ENCODE measurements at regions not wholly inside any gene's neighbourhood (a gene's known extent, or its start where the extent isn't known, plus 50 kb on each side); places are given as distances from the start of the nearest gene placed in this dataset.

DNA sequence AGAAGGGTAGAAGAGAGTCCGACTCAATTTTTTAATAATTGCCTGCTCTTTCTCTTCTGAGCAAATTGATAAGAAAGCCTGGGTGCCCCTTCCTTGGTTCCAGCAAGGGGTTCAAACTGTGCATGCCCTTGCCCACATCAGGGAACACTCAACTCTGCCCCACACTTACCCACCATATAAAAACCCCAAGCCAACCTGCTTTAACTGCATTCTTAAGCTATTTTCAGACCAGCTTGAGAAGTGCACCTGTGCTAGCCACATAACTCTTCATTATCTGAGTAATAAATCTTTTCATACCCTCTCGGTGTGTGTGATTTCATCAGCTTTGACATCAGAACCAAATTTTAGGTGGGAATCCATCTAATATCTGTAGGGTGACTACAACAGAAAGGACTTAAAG, 509.6 kb downstream of the MRPL39 start:
- Histone ChIP-seq H2AFZ (ENCODE audit: low read depth, low read length) (no peak overlapping the region), H3K4me3 (ENCODE audit: low read length) (no peak overlapping the region)
- TF ChIP-seq SMC3 (conservative IDR thresholded peaks at IDR 0.05; ENCODE audit: poor library complexity) (no peak), CTCF (IDR thresholded peaks at IDR 0.05; ENCODE audit: poor library complexity, severe bottlenecking) (no peak)

GRCh38 chr21:25094695-25095094, 512.6 kb downstream of the MRPL39 start:
- no peaks in the 10 kb centered on the region for H3F3A ChIP-seq (ENCODE audit: insufficient read depth, low read length, poor library complexity, severe bottlenecking)
- H3K9me2 ChIP-seq (ENCODE audit: insufficient read depth, low read length): no peaks in the 10 kb centered on the region
- H3K79me2 ChIP-seq (replicated peaks; ENCODE audit: insufficient read depth, low read length): no peaks in the 10 kb centered on the region
- TF ChIP-seq CTCF (IDR thresholded peaks at IDR 0.05; ENCODE audit: poor library complexity, severe bottlenecking) (no peak), SMC3 (conservative IDR thresholded peaks at IDR 0.05; ENCODE audit: poor library complexity) (no peak), EP300 (conservative IDR thresholded peaks at IDR 0.05; ENCODE audit: poor library complexity, severe bottlenecking) (no peak), EZH2 (IDR thresholded peaks at IDR 0.05; ENCODE audit: borderline replicate concordance, insufficient read depth, low read length, poor library complexity, severe bottlenecking) (no peak), POLR2AphosphoS5 (IDR thresholded peaks at IDR 0.05) (no peak), RAD21 (conservative IDR thresholded peaks at IDR 0.05) (no peak), TAF1 (IDR thresholded peaks at IDR 0.05; ENCODE audit: low read depth) (no peak), MXI1 (conservative IDR thresholded peaks at IDR 0.05; ENCODE audit: poor library complexity, severe bottlenecking) (no peak)
- TF ChIP-seq, protein P1, sequence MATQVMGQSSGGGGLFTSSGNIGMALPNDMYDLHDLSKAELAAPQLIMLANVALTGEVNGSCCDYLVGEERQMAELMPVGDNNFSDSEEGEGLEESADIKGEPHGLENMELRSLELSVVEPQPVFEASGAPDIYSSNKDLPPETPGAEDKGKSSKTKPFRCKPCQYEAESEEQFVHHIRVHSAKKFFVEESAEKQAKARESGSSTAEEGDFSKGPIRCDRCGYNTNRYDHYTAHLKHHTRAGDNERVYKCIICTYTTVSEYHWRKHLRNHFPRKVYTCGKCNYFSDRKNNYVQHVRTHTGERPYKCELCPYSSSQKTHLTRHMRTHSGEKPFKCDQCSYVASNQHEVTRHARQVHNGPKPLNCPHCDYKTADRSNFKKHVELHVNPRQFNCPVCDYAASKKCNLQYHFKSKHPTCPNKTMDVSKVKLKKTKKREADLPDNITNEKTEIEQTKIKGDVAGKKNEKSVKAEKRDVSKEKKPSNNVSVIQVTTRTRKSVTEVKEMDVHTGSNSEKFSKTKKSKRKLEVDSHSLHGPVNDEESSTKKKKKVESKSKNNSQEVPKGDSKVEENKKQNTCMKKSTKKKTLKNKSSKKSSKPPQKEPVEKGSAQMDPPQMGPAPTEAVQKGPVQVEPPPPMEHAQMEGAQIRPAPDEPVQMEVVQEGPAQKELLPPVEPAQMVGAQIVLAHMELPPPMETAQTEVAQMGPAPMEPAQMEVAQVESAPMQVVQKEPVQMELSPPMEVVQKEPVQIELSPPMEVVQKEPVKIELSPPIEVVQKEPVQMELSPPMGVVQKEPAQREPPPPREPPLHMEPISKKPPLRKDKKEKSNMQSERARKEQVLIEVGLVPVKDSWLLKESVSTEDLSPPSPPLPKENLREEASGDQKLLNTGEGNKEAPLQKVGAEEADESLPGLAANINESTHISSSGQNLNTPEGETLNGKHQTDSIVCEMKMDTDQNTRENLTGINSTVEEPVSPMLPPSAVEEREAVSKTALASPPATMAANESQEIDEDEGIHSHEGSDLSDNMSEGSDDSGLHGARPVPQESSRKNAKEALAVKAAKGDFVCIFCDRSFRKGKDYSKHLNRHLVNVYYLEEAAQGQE (IDR thresholded peaks at IDR 0.05; ENCODE audit: borderline replicate concordance): no peak
- no peaks in the 10 kb centered on the region for H4K20me1 ChIP-seq (ENCODE audit: insufficient read depth)
- H3K27ac ChIP-seq (ENCODE audit: low read length): no peak overlapping the region
- no peak overlapping the region for H3K4me3 ChIP-seq (ENCODE audit: low read length)
- no peaks in the 10 kb centered on the region for H3K36me3 ChIP-seq (ENCODE audit: insufficient read depth, low read length)
- no peaks in the 10 kb centered on the region for H3K9me3 ChIP-seq (ENCODE audit: low read length)
- H2AFZ ChIP-seq (ENCODE audit: low read depth, low read length): no peak overlapping the region
- no peak overlapping the region for H3K4me2 ChIP-seq (ENCODE audit: low read length)
- no peak overlapping the region for H3K9ac ChIP-seq (ENCODE audit: low read length)
- H3K27me3 ChIP-seq (ENCODE audit: insufficient read depth, low read depth, low read length): no peaks in the 10 kb centered on the region

More for the DNA sequence above, 509.6 kb downstream of the MRPL39 start:
- Histone ChIP-seq H3K9ac (ENCODE audit: low read length) (no peak overlapping the region), H3K79me2 (replicated peaks; ENCODE audit: insufficient read depth, low read length) (no peaks in the 10 kb centered on the region), H3K36me3 (ENCODE audit: insufficient read depth, low read length) (no peaks in the 10 kb centered on the region), H3F3A (ENCODE audit: insufficient read depth, low read length, poor library complexity, severe bottlenecking) (no peaks in the 10 kb centered on the region), H3K9me3 (ENCODE audit: low read length) (no peaks in the 10 kb centered on the region), H3K9me2 (ENCODE audit: insufficient read depth, low read length) (no peaks in the 10 kb centered on the region), H3K27me3 (ENCODE audit: insufficient read depth, low read depth, low read length) (no peaks in the 10 kb centered on the region), H3K27ac (ENCODE audit: low read length) (no peak overlapping the region), H4K20me1 (ENCODE audit: insufficient read depth) (no peaks in the 10 kb centered on the region), H3K4me2 (ENCODE audit: low read length) (no peak overlapping the region)

Data from neural cell (in vitro differentiated cells).